H1 (cell line): ENCODE measurements at regions not wholly inside any gene's neighbourhood (a gene's known extent, or its start where the extent isn't known, plus 50 kb on each side); places are given as distances from the start of the nearest gene placed in this dataset.

ENCODE experiments used
- CBX8 ChIP-seq: fragments of 300-800, 300-1000 bp; sonication (generic); IDR thresholded peaks from 2 replicates; pipeline ENCODE4 v1.7.1; 2016; ENCODE audit warnings: low read depth, low read length, borderline replicate concordance
- HDAC2 ChIP-seq, 2 experiments: fragments of 300-600 bp in 1 of 2; sonication (generic) in 1 of 2; IDR thresholded peaks; 2 replicates each; pipeline ENCODE4 v1.6.1; 2011 to 2012; ENCODE audit warnings: low read depth in 2 of 2, low read length in 2 of 2, mild to moderate bottlenecking in 2 of 2, moderate library complexity in 2 of 2, borderline replicate concordance in 1 of 2, inconsistent platforms in 1 of 2
- MAX ChIP-seq: IDR thresholded peaks from 2 replicates; pipeline ENCODE4 v1.6.1; 2012; ENCODE audit warnings: inconsistent platforms

DNA sequence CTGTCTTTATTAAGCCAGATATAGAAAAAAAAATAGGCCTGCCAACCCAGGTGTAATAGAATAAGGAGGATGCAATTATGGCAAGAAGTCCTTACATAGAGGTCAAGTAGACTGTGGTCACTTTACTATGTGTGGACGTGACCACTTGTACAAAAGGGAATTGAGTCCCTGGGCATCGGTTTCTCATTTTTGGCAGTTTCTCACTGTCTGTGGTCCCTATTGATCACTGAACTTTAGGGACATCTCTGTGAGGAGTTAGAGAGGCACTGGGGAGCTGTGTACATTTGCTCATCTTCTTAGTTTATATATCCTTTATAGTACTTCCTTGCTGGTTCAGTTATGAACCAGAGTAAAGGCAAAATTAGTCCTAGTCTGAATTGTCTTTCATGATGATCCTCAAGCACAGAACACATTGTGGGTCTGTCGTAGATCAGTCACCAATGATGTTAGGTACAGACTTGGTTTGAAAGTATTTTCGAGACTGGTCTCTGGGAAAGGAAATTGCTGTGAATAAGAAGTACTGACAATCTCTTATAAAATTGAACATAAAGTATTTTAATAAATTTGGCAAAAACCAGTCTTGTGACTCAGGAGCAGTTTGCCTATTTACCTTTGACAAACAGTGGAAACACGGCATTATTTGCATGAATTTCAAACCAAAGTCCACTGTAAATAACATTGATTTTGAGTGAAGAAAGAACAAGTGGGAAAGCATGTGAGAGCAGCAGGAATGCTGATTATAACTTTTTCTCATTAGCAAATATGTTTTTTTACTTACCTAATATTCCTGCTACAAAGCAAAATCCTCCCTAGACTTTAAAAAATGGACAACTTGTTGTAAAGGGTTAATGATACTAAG lies 218.9 kb upstream of the DPH6 start (continued):
- TF ChIP-seq CBX8 (no peak), HDAC2 (IDR thresholded peaks at IDR 0.05; ENCODE audit: borderline replicate concordance in 1 of 2, low read depth in 2 of 2, low read length in 2 of 2) (no peak), MAX (no peak)
